DMS114 treated with DMSO at 0.1 percent for 48 hours (cell line): ENCODE measurements at regions not wholly inside any gene's neighbourhood (a gene's known extent, or its start where the extent isn't known, plus 50 kb on each side); places are given as distances from the start of the nearest gene placed in this dataset.

Source experiments
- DNase-seq: peaks from one replicate; lab custom pipeline; 2025; ENCODE audit not compliant: unreplicated experiment; lab: John Stamatoyannopoulos, UW

GRCh38 chrX:7294483-7294882 is 146.5 kb upstream of the PUDP start:
- DNase-seq, result no peak

- no peak for DNase-seq
Measured at GRCh38 chrX:7286168-7286837, 138.3 kb upstream of the PUDP start.

DNA sequence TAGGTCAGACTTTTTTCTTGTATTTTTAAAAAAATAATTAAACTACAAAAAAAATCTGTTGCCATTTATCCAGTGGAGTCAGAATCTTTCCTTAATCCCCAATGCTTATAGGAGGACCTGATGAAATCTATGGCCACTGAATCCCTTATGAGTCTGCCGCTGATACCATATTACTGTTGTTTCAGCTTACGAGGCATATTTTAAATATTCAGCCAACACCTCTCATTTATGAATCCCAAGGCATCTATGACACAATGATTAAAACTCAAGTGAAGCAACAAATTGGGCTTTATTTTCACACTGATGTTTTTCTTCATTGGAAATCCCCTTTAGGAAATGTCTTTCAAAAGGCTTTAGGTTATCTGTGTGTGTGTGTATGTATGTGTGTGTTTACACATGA is 137.8 kb upstream of the PUDP start:
- no peak for DNase-seq

GRCh38 chrX:7283741-7284140 is 135.8 kb upstream of the PUDP start:
- no peak for DNase-seq

DNA sequence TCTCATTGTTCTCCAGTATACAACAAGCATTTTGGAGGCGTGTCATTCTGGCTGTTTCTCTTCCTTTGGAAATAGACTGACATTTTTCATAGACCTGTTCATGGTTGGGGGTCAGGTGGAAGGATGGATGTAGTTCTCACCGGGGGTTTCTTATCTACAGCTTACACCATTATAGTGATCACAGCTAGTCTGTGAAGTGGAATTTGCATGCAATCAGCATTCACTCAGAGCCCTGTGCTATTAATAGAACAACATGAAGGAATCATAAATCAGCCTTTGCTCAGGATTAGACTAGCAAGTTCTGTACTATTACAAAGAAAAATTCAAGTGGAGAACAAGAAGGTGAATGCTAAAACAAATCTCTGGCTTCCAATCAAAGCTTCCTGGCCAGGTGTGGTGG is 132.6 kb upstream of the PUDP start:
- DNase-seq, result no peak

DNA sequence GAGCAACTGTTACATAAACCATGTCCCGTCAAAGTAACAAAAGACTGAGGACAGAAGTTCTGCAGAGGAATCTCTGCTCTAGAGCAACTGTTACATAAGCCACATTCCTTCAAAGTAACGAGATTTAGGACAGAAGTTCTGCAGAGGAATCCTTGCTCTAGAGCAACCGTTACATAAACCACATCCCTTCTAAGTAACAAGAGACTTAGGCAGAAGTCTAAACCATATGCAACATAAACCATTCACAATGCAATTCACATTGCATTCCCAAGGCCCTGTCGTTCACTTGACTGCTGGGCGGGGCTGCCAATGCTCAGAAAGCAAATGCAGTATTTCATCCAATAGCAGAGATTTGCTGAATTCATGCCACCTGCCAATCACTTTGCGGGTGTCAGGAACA is 124.4 kb upstream of the PUDP start:
- no peak for DNase-seq

DNA sequence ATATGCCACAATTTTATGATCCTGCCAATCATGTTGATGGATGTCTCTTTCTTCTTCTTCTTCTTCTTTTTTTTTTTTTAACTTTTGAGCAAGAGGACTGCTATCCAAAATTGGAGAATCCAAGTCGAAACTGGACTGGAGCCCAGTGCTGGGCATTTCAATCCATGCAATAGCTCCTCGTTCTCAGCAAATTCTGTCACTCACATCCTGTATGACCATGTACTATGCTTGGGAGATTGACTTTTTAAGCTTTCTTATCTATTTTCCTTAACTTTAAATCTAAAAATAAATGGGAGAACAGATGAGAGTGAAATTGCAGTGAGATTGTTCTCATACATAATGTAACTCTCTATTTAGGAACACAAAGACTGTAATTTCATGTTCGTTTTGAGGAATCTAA is 123.0 kb upstream of the PUDP start:
- DNase-seq, result no peak

DNA sequence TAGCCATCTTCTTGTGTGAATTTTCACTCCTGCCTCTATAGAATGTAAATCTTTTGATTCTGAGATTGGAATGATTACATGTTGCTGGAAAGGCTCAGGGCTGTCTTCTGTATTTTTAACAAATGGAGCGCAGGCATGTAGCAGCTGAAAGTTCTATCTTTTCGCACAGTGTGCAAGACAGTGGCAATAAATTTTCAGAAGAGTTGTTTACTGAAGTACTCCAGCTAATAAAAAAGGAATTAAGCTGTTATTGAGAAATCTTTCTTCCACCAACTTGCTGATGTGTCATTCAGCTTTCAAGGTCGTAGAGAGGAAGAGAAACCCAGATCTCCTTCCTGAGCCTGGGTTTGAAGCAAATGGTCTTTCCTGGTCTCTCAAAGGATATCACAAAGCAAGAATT is 122.0 kb upstream of the PUDP start:
- DNase-seq, result no peak

DNA sequence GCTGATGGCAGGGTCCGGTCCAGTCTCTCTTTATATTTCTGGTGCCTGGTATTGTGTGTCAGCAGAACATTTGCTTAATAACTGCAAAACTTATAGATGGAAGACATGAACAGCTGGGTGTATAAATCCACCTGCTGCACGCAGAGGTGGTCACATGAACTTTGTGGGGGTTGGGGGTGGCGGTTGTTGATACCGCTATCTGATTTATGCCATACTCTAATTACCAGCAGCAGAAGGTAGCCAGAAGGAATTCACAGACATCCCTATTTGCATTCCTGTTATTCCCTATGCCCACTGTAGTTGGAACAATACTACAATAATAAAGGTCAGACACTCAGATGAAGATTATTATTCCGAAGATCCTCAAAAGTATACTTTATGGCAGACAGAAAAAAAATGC is 121.6 kb upstream of the PUDP start:
- DNase-seq, result no peak

DNA sequence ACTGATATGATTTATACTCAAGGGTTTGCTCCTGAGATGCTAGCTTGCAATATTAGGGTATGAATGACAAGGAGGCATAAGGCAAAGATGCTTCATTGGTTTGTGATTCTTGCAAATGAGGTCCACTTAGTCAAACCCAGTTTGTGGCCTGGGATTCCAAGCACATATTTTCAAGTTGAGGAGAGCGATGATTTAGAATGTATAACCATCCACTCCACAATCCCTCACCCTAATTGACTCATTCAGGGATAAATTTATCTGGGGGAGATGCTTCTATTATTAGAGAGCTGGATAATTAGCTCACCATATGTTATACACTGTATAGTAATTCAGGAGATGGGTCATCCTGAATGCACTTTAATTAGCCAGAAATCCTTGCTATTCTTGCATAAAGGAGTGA is 118.3 kb upstream of the PUDP start:
- no peak for DNase-seq

DNA sequence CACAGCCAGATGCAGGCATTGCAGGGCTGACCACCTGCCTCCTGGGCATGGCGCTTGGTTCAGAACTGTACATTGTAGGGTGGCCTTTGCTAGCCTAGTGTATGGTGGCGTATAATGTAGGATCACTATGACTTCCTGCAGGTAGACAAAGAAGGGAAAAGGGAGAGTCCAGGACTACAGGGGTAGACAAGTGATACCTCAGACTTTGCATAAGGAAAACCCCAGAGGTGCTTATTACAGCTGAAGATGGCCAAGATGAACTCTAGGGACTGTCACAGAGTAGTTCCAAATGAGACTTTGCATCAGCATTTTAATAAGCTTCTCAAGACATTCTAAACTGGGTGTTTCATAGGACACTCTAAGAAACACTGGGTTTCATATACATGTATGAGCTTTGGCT is 116.4 kb upstream of the PUDP start:
- DNase-seq, result no peak

DNA sequence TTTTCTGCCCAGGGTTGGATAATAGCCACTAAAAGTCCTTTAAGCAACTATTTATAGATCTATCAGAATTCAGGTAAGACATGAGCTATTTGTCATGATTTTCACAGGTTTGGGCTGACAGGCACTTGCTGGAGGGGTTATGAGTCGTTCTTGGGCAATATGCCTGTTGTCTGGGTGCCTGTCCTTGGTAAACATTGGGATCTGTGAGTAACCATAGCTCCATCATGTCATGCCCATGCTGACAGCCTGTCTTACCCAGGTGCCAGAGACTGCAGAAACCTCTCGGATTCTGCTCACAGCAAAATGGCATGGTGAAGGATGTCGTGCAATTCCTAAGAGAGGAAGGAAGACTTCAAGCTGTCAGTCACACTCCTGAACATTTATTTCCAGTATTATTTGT is 116.0 kb upstream of the PUDP start:
- no peak for DNase-seq

- DNase-seq, result no peak
Measured at GRCh38 chrX:7263330-7263729, 115.4 kb upstream of the PUDP start.

GRCh38 chrX:7262551-7262950 is 114.6 kb upstream of the PUDP start:
- no peak for DNase-seq

- no peak for DNase-seq
Measured at GRCh38 chrX:7261672-7262332, 113.8 kb upstream of the PUDP start.

- no peak for DNase-seq
Measured at GRCh38 chrX:7254144-7254543, 106.2 kb upstream of the PUDP start.

DNA sequence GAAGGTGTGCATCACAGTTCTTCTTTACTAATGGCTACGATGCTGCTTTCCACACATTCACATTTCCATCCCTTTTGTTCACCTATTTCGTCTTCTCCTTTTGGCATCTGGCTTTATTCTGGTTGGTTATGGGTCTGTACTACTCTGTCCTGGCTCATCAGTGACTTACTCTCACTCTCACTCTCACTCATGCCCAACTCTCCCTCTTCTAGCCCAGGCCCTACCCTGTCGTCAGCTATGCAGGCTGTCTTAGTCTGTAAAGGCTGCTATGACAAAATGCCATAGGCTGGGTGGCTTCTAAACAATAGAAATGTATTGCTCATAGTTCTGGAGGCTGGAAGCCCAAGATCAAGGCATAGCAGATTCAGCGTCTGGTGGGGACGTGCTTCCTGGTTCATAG is 105.6 kb upstream of the PUDP start:
- DNase-seq, result no peak

DNA sequence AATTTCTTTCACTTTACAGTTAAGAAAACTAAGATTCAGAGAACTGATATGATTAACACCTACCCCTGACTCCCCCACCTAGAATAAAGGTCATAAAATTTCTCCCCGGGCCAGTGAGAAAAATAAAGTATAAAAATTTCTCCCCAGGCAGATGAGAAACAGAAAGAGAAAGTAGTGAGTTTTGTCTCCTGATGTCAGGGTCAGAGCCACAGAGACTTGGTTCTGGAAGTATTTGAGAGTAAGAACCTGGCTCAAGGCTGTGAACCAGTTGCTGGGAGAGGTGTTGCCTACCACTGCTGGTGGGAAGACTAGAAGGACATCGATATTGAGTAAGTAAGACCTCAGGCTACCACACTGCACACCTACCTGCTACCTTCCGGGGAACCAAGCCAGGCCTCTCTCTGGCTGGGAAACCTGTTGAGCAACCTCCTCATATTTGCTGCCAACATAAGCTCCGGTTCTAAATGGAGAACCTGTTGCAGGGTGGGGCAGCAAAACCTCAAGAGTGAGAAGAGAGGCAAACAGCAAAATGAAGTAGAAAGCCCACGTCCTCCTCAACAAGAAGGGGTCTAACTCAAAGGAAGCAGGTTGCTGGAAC is 104.2 kb upstream of the PUDP start:
- no peak for DNase-seq

- DNase-seq, result no peak
Measured at GRCh38 chrX:7247346-7247745, 99.4 kb upstream of the PUDP start.

- DNase-seq, result no peak
Measured at GRCh38 chrX:7244405-7244804, 96.5 kb upstream of the PUDP start.

DNA sequence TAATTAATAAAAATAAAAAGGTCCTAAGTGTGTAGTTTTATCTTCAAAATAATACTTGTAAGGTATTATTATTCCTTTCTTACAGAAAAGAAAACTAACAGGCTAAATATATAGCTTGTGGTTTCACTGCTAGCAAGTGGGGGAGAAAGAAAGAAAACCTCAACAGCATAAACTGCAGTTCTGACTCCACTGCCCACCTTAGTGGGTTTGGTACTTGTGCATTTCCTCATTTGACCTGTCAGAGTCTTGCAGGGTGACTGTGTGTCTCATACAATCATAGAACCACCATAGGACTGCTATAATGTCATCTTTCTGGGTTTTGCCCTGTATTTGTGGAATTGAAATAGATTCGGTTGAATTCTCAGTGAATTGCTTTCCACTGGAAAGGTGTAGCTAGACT is 94.7 kb upstream of the PUDP start:
- no peak for DNase-seq

GRCh38 chrX:7240929-7241328 is 93.0 kb upstream of the PUDP start:
- DNase-seq, result no peak

- no peak for DNase-seq
Measured at GRCh38 chrX:7235071-7235470, 87.1 kb upstream of the PUDP start.
